ENCODE measurements at regions not wholly inside any gene's neighbourhood (a gene's known extent, or its start where the extent isn't known, plus 50 kb on each side); places are given as distances from the start of the nearest gene placed in this dataset.

- TF ChIP-seq RAD21 (conservative IDR thresholded peaks at IDR 0.05) (no peak), TAF1 (IDR thresholded peaks at IDR 0.05; ENCODE audit: low read depth) (no peak)
Measured at GRCh38 chr5:93100428-93100827, 480.6 kb downstream of the NR2F1-AS1 start.
